Motor neuron (in vitro differentiated cells): ENCODE measurements at regions not wholly inside any gene's neighbourhood (a gene's known extent, or its start where the extent isn't known, plus 50 kb on each side); places are given as distances from the start of the nearest gene placed in this dataset.
A peak's percentile ranks its signal among the peaks of the same experiment; 100 is the strongest.
"Not testable (repeated sequence)": the region's sequence is repeated elsewhere in the genome, so short reads cannot be mapped to it uniquely, and the experiment has no call there.

Source experiments
- ATAC-seq, 8 experiments: fragments of 200-7000 bp; cut with Tn5 transposase; replicated peaks in 6 of 8; 2 replicates each; pipeline ENCODE4 v1.8.0; 2021; ENCODE audit warnings: mild to moderate bottlenecking in 8 of 8, moderate library complexity in 8 of 8
- H3K27ac ChIP-seq, 2 donors: fragments of 250-450 bp; sonication (Bioruptor Pico); 2 replicates each; pipeline ENCODE4 v1.9.0; 2021; ENCODE audit warnings: antibody characterized with exemption in 2 of 2, mild to moderate bottlenecking in 2 of 2, moderate library complexity in 1 of 2
- H3K4me1 ChIP-seq, 2 donors: fragments of 250-450 bp; sonication (Bioruptor Pico); replicated peaks in 1 of 2; 2 replicates each; pipeline ENCODE4 v1.6.1; 2021; ENCODE audit warnings: antibody characterized with exemption in 2 of 2, mild to moderate bottlenecking in 2 of 2, moderate library complexity in 1 of 2
- H3K4me3 ChIP-seq, 5 donors: fragments of 250-450 bp; sonication (Bioruptor Pico); 2 replicates each; pipeline ENCODE4 v1.9.0; 2021; ENCODE audit warnings: antibody characterized with exemption in 5 of 5, mild to moderate bottlenecking in 5 of 5, moderate library complexity in 4 of 5
- WGBS, 10 experiments: fragments of 450-650 bp; shearing (Covaris generic); methylation state at CpG; one replicate each; pipeline ENCODE4 v1.0.0; 2022; 5-methylcytosine and 5-hydroxymethylcytosine counted together
- in situ Hi-C, 9 experiments: fragments of 400-800 bp; cut with MboI; loops; one replicate each; pipeline ENCODE4 v1.15.0; 2021; ENCODE audit warnings: low sequenced_read_pairs in 9 of 9, low pct_unique_long_range_greater_than_20kb in 2 of 9; ENCODE audit not compliant: unreplicated experiment in 9 of 9

GRCh38 chr20:22819784-22820183 is 215.3 kb upstream of the SSTR4 start:
- ATAC-seq, result no peak
- Histone ChIP-seq H3K4me1 (peaks cover 2 to 4% of the 10 kb centered on the region in 2 donors), H3K4me3 (no peak overlapping the region), H3K27ac (no peak overlapping the region)
- WGBS, 10 experiments, result 33 to 100% (median 58%) methylated on average over 1 to 2 of the region's 2 CpGs; no CpG with 5 or more reads in 5 of the 10 experiments
- in situ Hi-C loops, result no loop called here

GRCh38 chr20:22821081-22821727 is 213.9 kb upstream of the SSTR4 start:
- peak in 4 of 8 experiments; percentile 40 to 89 (median 74) for ATAC-seq
- no peaks in the 10 kb centered on the region for H3K4me1 ChIP-seq
- in situ Hi-C loops, result no loop called here
- no peak overlapping the region for H3K4me3 ChIP-seq
- H3K27ac ChIP-seq, result no peak overlapping the region
- 0 to 81% (median 43%) methylated on average over 1 to 4 of the region's 7 CpGs for WGBS, 10 experiments

- in situ Hi-C loops, result no loop called here
- 0 to 72% (median 40%) methylated on average over 1 to 2 of the region's 4 CpGs; no CpG with 5 or more reads in 6 of the 10 experiments for WGBS, 10 experiments
- Histone ChIP-seq H3K4me3 (no peak overlapping the region), H3K27ac (no peak overlapping the region), H3K4me1 (no peaks in the 10 kb centered on the region)
- ATAC-seq, result peak in 3 of 8 experiments; percentile 27 to 77 (median 45)
Measured at GRCh38 chr20:22821796-22822195, 213.3 kb upstream of the SSTR4 start.

GRCh38 chr20:22823119-22823518 is 212.0 kb upstream of the SSTR4 start:
- Histone ChIP-seq H3K27ac (no peak overlapping the region), H3K4me1 (no peaks in the 10 kb centered on the region), H3K4me3 (no peak overlapping the region)
- 25 to 95% (median 89%) methylated on average over 2 to 6 of the region's 6 CpGs; no CpG with 5 or more reads in 3 of the 10 experiments for WGBS, 10 experiments
- in situ Hi-C loops, result no loop called here
- no peak for ATAC-seq

- WGBS, 10 experiments, result 0 to 64% (median 36%) methylated on average over 1 to 3 of the region's 3 CpGs; no CpG with 5 or more reads in 4 of the 10 experiments
- no peak overlapping the region for H3K27ac ChIP-seq
- in situ Hi-C loops, result no loop called here
Measured at GRCh38 chr20:22824077-22824476, 211.0 kb upstream of the SSTR4 start.

GRCh38 chr20:22825076-22825475 is 210.0 kb upstream of the SSTR4 start:
- Histone ChIP-seq H3K27ac (no peak overlapping the region), H3K4me1 (no peaks in the 10 kb centered on the region), H3K4me3 (no peak overlapping the region)
- 20 to 94% (median 78%) methylated on average over 1 to 3 of the region's 3 CpGs; no CpG with 5 or more reads in 1 of the 10 experiments for WGBS, 10 experiments
- in situ Hi-C loops, result loop anchor here in 1 of 9 experiments (25.0 kb wide), 1 partner anchor 512 kb away; no protein-coding TSS in a partner anchor
- ATAC-seq, result no peak

More at GRCh38 chr20:22824077-22824476, 211.0 kb upstream of the SSTR4 start:
- ATAC-seq, result no peak
- H3K4me3 ChIP-seq, result no peak overlapping the region
- no peaks in the 10 kb centered on the region for H3K4me1 ChIP-seq

- Histone ChIP-seq H3K4me3 (no peak overlapping the region), H3K4me1 (no peaks in the 10 kb centered on the region), H3K27ac (no peak overlapping the region)
- 0 to 68% (median 20%) methylated on average over 1 to 3 of the region's 4 CpGs; no CpG with 5 or more reads in 5 of the 10 experiments for WGBS, 10 experiments
- in situ Hi-C loops, result loop anchor here in 1 of 9 experiments (25.0 kb wide), 1 partner anchor 512 kb away; no protein-coding TSS in a partner anchor
- ATAC-seq, result peak in 3 of 8 experiments; percentile 21 to 34 (median 34)
Measured at GRCh38 chr20:22825546-22825945, 209.6 kb upstream of the SSTR4 start.

DNA sequence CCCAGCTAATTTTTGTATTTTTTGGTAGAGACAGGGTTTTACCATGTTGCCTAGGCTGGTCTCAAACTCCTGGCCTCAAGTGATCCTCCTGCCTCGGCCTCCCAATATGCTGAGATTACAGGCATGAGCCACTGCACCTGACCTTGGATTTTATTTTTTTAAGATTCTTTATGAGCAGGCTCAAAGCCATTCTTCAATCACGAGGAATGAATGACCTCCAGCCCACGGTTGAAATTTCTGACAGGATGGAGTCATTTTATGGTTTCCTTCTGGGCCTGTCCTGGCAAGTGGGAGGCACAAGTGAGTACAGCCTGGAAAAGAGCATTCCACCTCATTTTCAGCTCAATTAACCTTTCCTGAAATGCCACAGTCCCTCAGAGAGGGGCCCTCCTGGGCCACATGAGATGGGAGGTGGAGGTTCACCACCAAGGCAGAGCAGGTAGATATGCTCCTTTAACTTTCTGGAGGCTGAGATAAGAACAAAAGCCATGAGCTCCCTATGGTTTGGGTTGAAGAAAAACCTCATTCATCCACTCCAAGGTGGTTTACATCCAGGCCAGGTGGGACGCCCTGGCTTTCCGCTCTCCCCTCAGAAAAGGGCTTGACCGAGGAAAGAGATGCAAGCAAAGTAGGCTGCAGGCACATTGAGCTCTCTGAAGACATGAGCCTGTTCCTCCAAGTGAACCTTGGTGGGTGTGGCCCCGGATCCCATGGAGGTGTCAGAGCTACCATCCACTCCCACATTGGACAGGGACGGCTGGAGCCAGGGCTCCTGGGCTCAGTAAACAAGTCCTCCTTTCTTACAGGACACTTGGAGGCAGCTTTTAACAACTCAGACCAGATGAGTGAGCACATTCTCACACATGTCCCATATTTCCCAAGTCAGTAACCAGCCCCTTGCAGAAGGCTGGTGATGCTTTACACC is 208.5 kb upstream of the SSTR4 start:
- in situ Hi-C loops, result loop anchor here in 1 of 9 experiments (25.0 kb wide), 1 partner anchor 511 kb away; no protein-coding TSS in a partner anchor
- no peak overlapping the region for H3K4me3 ChIP-seq
- no peaks in the 10 kb centered on the region for H3K4me1 ChIP-seq
- no peak overlapping the region for H3K27ac ChIP-seq
- ATAC-seq, result no peak
- 17 to 100% (median 73%) methylated on average over 1 to 5 of the region's 8 CpGs; no CpG with 5 or more reads in 3 of the 10 experiments for WGBS, 10 experiments

GRCh38 chr20:22827916-22828315 is 207.2 kb upstream of the SSTR4 start:
- 33 to 100% (median 77%) methylated on average over 1 to 3 of the region's 3 CpGs; no CpG with 5 or more reads in 4 of the 10 experiments for WGBS, 10 experiments
- no peak for ATAC-seq
- in situ Hi-C loops, result loop anchor here in 1 of 9 experiments (25.0 kb wide), 1 partner anchor 509 kb away; no protein-coding TSS in a partner anchor

DNA sequence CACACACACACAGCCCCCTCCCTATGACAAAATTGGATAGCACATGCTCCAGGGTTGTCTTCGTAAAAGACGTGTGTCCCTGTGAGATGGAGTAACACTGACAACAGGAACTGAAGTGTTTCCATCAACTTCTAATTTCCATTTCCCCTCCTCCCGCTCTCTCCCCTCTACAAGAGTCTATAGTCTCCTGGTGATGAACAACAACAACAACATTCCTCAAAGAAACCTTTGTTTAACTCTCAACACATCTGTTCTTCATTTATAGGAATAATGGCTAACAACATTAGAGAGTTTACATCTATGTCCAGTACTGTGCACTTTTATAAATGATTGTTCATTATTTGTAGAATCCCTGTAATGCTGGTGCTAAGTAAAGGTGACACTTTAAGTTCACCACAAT is 205.8 kb upstream of the SSTR4 start:
- WGBS, 10 experiments, result 13 to 100% (median 60%) methylated on average over 1 to 3 of the region's 3 CpGs; no CpG with 5 or more reads in 3 of the 10 experiments
- Histone ChIP-seq H3K4me3 (no peak overlapping the region), H3K4me1 (no peaks in the 10 kb centered on the region), H3K27ac (no peak overlapping the region)
- in situ Hi-C loops, result loop anchor here in 1 of 9 experiments (25.0 kb wide), 1 partner anchor 508 kb away; no protein-coding TSS in a partner anchor
- ATAC-seq, result peak in 1 of 8 experiments; percentile 36

More at GRCh38 chr20:22827916-22828315, 207.2 kb upstream of the SSTR4 start:
- Histone ChIP-seq H3K4me3 (no peak overlapping the region), H3K27ac (no peak overlapping the region), H3K4me1 (no peaks in the 10 kb centered on the region)

- in situ Hi-C loops, result loop anchor here in 1 of 9 experiments (25.0 kb wide), 1 partner anchor 507 kb away; no protein-coding TSS in a partner anchor
- Histone ChIP-seq H3K4me1 (no peaks in the 10 kb centered on the region), H3K4me3 (no peak overlapping the region), H3K27ac (no peak overlapping the region)
- 11 to 80% (median 38%) methylated on average over 1 to 2 of the region's 2 CpGs for WGBS, 10 experiments
- ATAC-seq, result no peak
Measured at GRCh38 chr20:22830138-22830537, 205.0 kb upstream of the SSTR4 start.

GRCh38 chr20:22830715-22831114 is 204.4 kb upstream of the SSTR4 start:
- H3K4me3 ChIP-seq, ATAC-seq, H3K4me1 ChIP-seq, H3K27ac ChIP-seq: not testable (repeated sequence)
- 0 to 82% (median 51%) methylated on average over 1 to 2 of the region's 2 CpGs; no CpG with 5 or more reads in 4 of the 10 experiments for WGBS, 10 experiments
- in situ Hi-C loops, result loop anchor here in 1 of 9 experiments (25.0 kb wide), 1 partner anchor 507 kb away; no protein-coding TSS in a partner anchor
